Esophagus muscularis mucosa (tissue), 3 donors: ENCODE measurements at regions not wholly inside any gene's neighbourhood (a gene's known extent, or its start where the extent isn't known, plus 50 kb on each side); places are given as distances from the start of the nearest gene placed in this dataset.

ENCODE experiments used
- CTCF ChIP-seq, 3 experiments: fragments of 200-600 bp in 2 of 3; fragments of 450-650 bp in 1 of 3; sonication (generic) in 2 of 3; IDR thresholded peaks; one replicate each; pipeline ENCODE4 v1.5.1; 2017 to 2019; ENCODE audit warnings: antibody characterized with exemption in 3 of 3, mild to moderate bottlenecking in 2 of 3, moderate library complexity in 1 of 3
- POLR2AphosphoS5 ChIP-seq, 2 donors: sonication (generic); formaldehyde crosslinking; IDR thresholded peaks; one replicate each; pipeline ENCODE4 v1.6.1; 2017; ENCODE audit warnings: antibody characterized with exemption in 2 of 2

DNA sequence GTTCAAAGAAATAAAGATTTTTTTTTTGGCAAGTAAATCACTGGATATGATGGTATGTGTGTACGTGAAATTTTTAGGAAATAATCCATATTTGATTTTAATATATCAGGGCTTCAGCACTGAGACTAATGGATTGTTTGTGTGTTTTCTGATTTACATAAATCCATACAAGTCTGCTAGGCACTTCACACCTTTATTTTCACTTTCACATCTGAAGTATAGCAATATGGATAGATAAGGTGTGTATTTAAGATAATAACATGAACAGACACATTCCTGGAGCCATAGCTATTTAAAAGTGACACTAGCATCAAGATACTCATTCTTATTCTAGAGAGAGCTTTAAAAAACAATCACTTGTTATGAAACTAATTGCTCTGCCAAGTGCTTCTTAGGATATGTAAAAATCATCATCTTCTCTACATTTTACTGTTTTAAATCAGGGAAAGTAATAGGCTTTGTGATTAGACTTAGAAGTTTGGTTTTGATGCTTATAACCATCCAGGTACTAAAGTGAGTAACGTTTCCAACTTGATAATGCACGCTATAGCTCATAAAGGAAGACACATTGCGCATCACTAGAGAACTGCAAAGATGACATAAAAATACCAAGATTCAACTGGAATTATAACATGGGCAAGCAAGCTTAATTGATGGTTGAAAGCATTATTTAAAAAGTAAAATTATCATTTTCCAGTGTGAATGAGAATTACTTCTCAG is 208.9 kb downstream of the ZEB2 start:
- TF ChIP-seq POLR2AphosphoS5 (IDR thresholded peaks at IDR 0.05): no peak
- TF ChIP-seq CTCF (IDR thresholded peaks at IDR 0.05): no peak
